H9 (cell line): ENCODE measurements at regions not wholly inside any gene's neighbourhood (a gene's known extent, or its start where the extent isn't known, plus 50 kb on each side); places are given as distances from the start of the nearest gene placed in this dataset.

ENCODE experiments used
- DNase-seq: peaks from one replicate; pipeline ENCODE4 v3.0.0-alpha.2; 2017
- H2AFZ ChIP-seq: one replicate; pipeline ENCODE4 v1.6.1; 2013; ENCODE audit warnings: mild to moderate bottlenecking, low read length, control low read depth, moderate library complexity
- H2AK5ac ChIP-seq: 2 replicates; pipeline ENCODE4 v1.6.1; 2013; ENCODE audit warnings: low read length, control low read depth, mixed read lengths; ENCODE audit not compliant: insufficient read length
- H2BK120ac ChIP-seq: one replicate; pipeline ENCODE4 v1.6.1; 2013; ENCODE audit warnings: low read depth, mild to moderate bottlenecking, low read length, control low read depth, inconsistent platforms; ENCODE audit not compliant: poor library complexity, severe bottlenecking
- H2BK12ac ChIP-seq: 2 replicates; pipeline ENCODE4 v1.6.1; 2013; ENCODE audit warnings: low read length, control low read depth, mixed read lengths, low read depth; ENCODE audit not compliant: insufficient read length
- H2BK15ac ChIP-seq: 2 replicates; pipeline ENCODE4 v1.6.1; 2013; ENCODE audit warnings: low read depth, low read length, control low read depth
- H2BK20ac ChIP-seq: one replicate; pipeline ENCODE4 v1.6.1; 2013; ENCODE audit warnings: low read depth, mild to moderate bottlenecking, low read length, control low read depth, inconsistent platforms; ENCODE audit not compliant: poor library complexity, severe bottlenecking
- H2BK5ac ChIP-seq: 2 replicates; pipeline ENCODE4 v1.6.1; 2013; ENCODE audit warnings: low read length, control low read depth, mixed read lengths; ENCODE audit not compliant: insufficient read length
- H3K14ac ChIP-seq: 2 replicates; pipeline ENCODE4 v1.6.1; 2013; ENCODE audit warnings: low read length, control low read depth; ENCODE audit not compliant: insufficient read depth
- H3K18ac ChIP-seq: 2 replicates; pipeline ENCODE4 v1.6.1; 2013; ENCODE audit warnings: low read depth, mild to moderate bottlenecking, mixed read lengths, low read length, control low read depth; ENCODE audit not compliant: insufficient read length
- H3K23ac ChIP-seq: 2 replicates; pipeline ENCODE4 v1.6.1; 2013; ENCODE audit warnings: low read length, control low read depth, mixed read lengths, low read depth; ENCODE audit not compliant: insufficient read length
- H3K23me2 ChIP-seq: 2 replicates; pipeline ENCODE4 v1.6.1; 2013; ENCODE audit warnings: low read depth, mild to moderate bottlenecking, mixed read lengths, low read length, control low read depth; ENCODE audit not compliant: insufficient read length, poor library complexity, severe bottlenecking
- H3K27ac ChIP-seq: 2 replicates; pipeline ENCODE4 v1.5.1; 2013; ENCODE audit warnings: low read length, control low read depth, mixed read lengths, low read depth; ENCODE audit not compliant: insufficient read length
- H3K27me3 ChIP-seq: 2 replicates; pipeline ENCODE4 v1.6.1; 2013; ENCODE audit warnings: low read length, control low read depth, inconsistent platforms; ENCODE audit not compliant: insufficient read depth
- H3K4ac ChIP-seq: 2 replicates; pipeline ENCODE4 v1.6.1; 2013; ENCODE audit warnings: low read depth, mild to moderate bottlenecking, control low read depth, inconsistent platforms, low read length, moderate library complexity
- H3K4me1 ChIP-seq: 2 replicates; pipeline ENCODE4 v1.6.1; 2013; ENCODE audit warnings: low read length, control low read depth, inconsistent platforms; ENCODE audit not compliant: insufficient read depth
- H3K4me2 ChIP-seq: 2 replicates; pipeline ENCODE4 v1.6.1; 2013; ENCODE audit warnings: low read length, control low read depth, mixed read lengths; ENCODE audit not compliant: insufficient read length, insufficient read depth
- H3K56ac ChIP-seq: 2 replicates; pipeline ENCODE4 v1.6.1; 2013; ENCODE audit warnings: low read depth, mild to moderate bottlenecking, mixed read lengths, low read length, control low read depth; ENCODE audit not compliant: insufficient read length
- H3K79me1 ChIP-seq: 2 replicates; pipeline ENCODE4 v1.6.1; 2013; ENCODE audit warnings: low read depth, mild to moderate bottlenecking, moderate library complexity, low read length, control low read depth, inconsistent platforms; ENCODE audit not compliant: insufficient read depth, poor library complexity, severe bottlenecking
- H3K79me2 ChIP-seq: 2 replicates; pipeline ENCODE4 v1.6.1; 2013; ENCODE audit warnings: low read length, control low read depth, inconsistent platforms; ENCODE audit not compliant: insufficient read depth
- H3K9ac ChIP-seq: 2 replicates; pipeline ENCODE4 v1.6.1; 2013; ENCODE audit warnings: low read length, control low read depth, mixed read lengths; ENCODE audit not compliant: insufficient read length; ENCODE audit errors: extremely low read depth
- H3K9me3 ChIP-seq: one replicate; pipeline ENCODE4 v1.6.1; 2013; ENCODE audit warnings: low read depth, low read length, inconsistent platforms; ENCODE audit not compliant: control insufficient read depth
- H3T11ph ChIP-seq: one replicate; pipeline ENCODE4 v1.6.1; 2013; ENCODE audit warnings: mild to moderate bottlenecking, low read length, control low read depth, inconsistent platforms
- H4K20me1 ChIP-seq: one replicate; pipeline ENCODE4 v1.6.1; 2013; ENCODE audit not compliant: control insufficient read depth, insufficient read length, insufficient read depth
- H4K5ac ChIP-seq: 2 replicates; pipeline ENCODE4 v1.6.1; 2013; ENCODE audit warnings: low read depth, mild to moderate bottlenecking, mixed read lengths, low read length, control low read depth; ENCODE audit not compliant: insufficient read length
- H4K8ac ChIP-seq: replicated peaks from 2 replicates; pipeline ENCODE4 v1.6.1; 2013; ENCODE audit warnings: low read length, control low read depth, mixed read lengths, low read depth; ENCODE audit not compliant: insufficient read length
- H4K91ac ChIP-seq: 2 replicates; pipeline ENCODE4 v1.6.1; 2013; ENCODE audit warnings: low read depth, mild to moderate bottlenecking, moderate library complexity, mixed read lengths, low read length, control low read depth; ENCODE audit not compliant: insufficient read length
- H3K27ac Mint-ChIP-seq, 3 experiments: 2 replicates in 2 of 3; 3 replicates in 1 of 3; pipeline ENCODE4 v1.8.0; 2020 to 2021; ENCODE audit warnings: mixed read lengths in 3 of 3, mild to moderate bottlenecking in 1 of 3, moderate library complexity in 1 of 3
- H3K27me3 Mint-ChIP-seq: 2 replicates; pipeline ENCODE4 v1.8.0; 2021; ENCODE audit warnings: low read depth, mild to moderate bottlenecking, moderate library complexity, mixed read lengths
- H3K36me3 Mint-ChIP-seq, 3 experiments: 2 replicates in 2 of 3; 3 replicates in 1 of 3; pipeline ENCODE4 v1.8.0; 2020 to 2021; ENCODE audit warnings: low read depth in 3 of 3, mixed read lengths in 3 of 3; ENCODE audit not compliant: insufficient read depth in 1 of 3
- H3K4me1 Mint-ChIP-seq, 2 experiments: 2 replicates each; pipeline ENCODE4 v1.8.0; 2020; ENCODE audit warnings: mixed read lengths in 2 of 2
- H3K4me3 Mint-ChIP-seq, 2 experiments: 2 replicates in 1 of 2; 3 replicates in 1 of 2; pipeline ENCODE4 v1.8.0; 2020 to 2021; ENCODE audit warnings: mild to moderate bottlenecking in 2 of 2, mixed read lengths in 2 of 2, moderate library complexity in 1 of 2
- H3K9me3 Mint-ChIP-seq, 2 experiments: 2 replicates in 1 of 2; 3 replicates in 1 of 2; pipeline ENCODE4 v1.8.0; 2020; ENCODE audit warnings: mild to moderate bottlenecking in 2 of 2, mixed read lengths in 2 of 2, moderate library complexity in 1 of 2
- WGBS: extraction: QIAGEN DNeasy Blood & Tissue Kit; methylation state at CpG from one replicate; pipeline ENCODE4 v1.1.7; 2013; ENCODE audit warnings: missing lambda C conversion rate, low lambda C conversion rate, mixed read lengths; ENCODE audit not compliant: insufficient read length; ENCODE audit errors: extremely low coverage; 5-methylcytosine and 5-hydroxymethylcytosine counted together
- TF ChIP-seq, protein P1 (sequence below): fragments of 200-600 bp; sonication (generic); conservative IDR thresholded peaks from 3 replicates; pipeline ENCODE4 v1.8.0; 2021; ENCODE audit warnings: antibody characterized with exemption, mild to moderate bottlenecking

DNA sequence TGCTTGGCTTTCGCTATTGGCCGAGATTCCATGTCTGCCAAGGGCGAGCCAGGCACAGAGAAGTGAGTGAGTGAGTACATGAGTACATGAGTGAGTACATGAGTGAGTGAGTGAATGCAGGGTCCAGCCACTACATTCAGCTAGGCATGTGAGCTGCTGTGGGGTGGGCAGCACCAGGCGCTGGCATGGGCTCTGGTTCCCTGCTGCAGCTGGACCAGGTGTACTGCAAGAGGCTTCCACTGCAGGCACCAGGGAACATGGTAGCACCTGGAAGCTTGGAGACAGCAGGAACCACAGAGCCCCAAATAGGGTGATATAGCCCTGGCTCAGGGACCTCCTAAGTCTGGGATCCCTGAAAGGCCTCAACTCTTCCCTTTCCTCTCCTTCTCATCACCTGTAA is 330.2 kb downstream of the USP25 start:
- H2AFZ ChIP-seq = no peak overlapping the region
- no CpG with 5 or more reads among the region's 4 CpGs for WGBS
- no peaks in the 10 kb centered on the region for H3K23me2 ChIP-seq
- H3K9ac ChIP-seq = no peak overlapping the region
- no peak overlapping the region for H3K23ac ChIP-seq
- Mint-ChIP-seq H3K4me1 (peaks cover 0 to 2% of the 10 kb centered on the region in 2 experiments; a peak in 2 of 4 replicates), H3K9me3 (peaks cover 5 to 8% of the 10 kb centered on the region in 2 experiments; a peak in 3 of 5 replicates), H3K36me3 (peaks cover 0 to 3% (median 1%) of the 10 kb centered on the region in 3 experiments; a peak in 1 of 7 replicates), H3K27me3 (peaks cover 1% of the 10 kb centered on the region; the same call in 1 of the 2 replicates), H3K4me3 (no peak overlapping the region), H3K27ac (no peak overlapping the region)
- no peaks in the 10 kb centered on the region for H3K27me3 ChIP-seq
- no peak overlapping the region for H3K56ac ChIP-seq
- H2BK5ac ChIP-seq = no peak overlapping the region
- no peak overlapping the region for H2BK12ac ChIP-seq
- H3K79me2 ChIP-seq = no peaks in the 10 kb centered on the region
- H2AK5ac ChIP-seq = no peak overlapping the region
- H3K4me2 ChIP-seq = no peak overlapping the region
- no peak overlapping the region for H3K14ac ChIP-seq
- H4K91ac ChIP-seq = no peak overlapping the region
- no peak overlapping the region for H4K8ac ChIP-seq
- no peaks in the 10 kb centered on the region for H4K20me1 ChIP-seq
- TF ChIP-seq, protein P1, sequence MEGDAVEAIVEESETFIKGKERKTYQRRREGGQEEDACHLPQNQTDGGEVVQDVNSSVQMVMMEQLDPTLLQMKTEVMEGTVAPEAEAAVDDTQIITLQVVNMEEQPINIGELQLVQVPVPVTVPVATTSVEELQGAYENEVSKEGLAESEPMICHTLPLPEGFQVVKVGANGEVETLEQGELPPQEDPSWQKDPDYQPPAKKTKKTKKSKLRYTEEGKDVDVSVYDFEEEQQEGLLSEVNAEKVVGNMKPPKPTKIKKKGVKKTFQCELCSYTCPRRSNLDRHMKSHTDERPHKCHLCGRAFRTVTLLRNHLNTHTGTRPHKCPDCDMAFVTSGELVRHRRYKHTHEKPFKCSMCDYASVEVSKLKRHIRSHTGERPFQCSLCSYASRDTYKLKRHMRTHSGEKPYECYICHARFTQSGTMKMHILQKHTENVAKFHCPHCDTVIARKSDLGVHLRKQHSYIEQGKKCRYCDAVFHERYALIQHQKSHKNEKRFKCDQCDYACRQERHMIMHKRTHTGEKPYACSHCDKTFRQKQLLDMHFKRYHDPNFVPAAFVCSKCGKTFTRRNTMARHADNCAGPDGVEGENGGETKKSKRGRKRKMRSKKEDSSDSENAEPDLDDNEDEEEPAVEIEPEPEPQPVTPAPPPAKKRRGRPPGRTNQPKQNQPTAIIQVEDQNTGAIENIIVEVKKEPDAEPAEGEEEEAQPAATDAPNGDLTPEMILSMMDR = no peak
- no peak overlapping the region for H3K4ac ChIP-seq
- no peak overlapping the region for H2BK120ac ChIP-seq
- H2BK15ac ChIP-seq = no peak overlapping the region
- H3K4me1 ChIP-seq = no peaks in the 10 kb centered on the region
- no peak overlapping the region for H4K5ac ChIP-seq
- no peak overlapping the region for H3T11ph ChIP-seq
- no peak overlapping the region for H2BK20ac ChIP-seq
- no peak overlapping the region for H3K27ac ChIP-seq
- no peaks in the 10 kb centered on the region for H3K9me3 ChIP-seq
- no peaks in the 10 kb centered on the region for H3K79me1 ChIP-seq
- DNase-seq = no peak
- H3K18ac ChIP-seq = no peak overlapping the region
